ENCODE measurements at regions not wholly inside any gene's neighbourhood (a gene's known extent, or its start where the extent isn't known, plus 50 kb on each side); places are given as distances from the start of the nearest gene placed in this dataset.

DNA sequence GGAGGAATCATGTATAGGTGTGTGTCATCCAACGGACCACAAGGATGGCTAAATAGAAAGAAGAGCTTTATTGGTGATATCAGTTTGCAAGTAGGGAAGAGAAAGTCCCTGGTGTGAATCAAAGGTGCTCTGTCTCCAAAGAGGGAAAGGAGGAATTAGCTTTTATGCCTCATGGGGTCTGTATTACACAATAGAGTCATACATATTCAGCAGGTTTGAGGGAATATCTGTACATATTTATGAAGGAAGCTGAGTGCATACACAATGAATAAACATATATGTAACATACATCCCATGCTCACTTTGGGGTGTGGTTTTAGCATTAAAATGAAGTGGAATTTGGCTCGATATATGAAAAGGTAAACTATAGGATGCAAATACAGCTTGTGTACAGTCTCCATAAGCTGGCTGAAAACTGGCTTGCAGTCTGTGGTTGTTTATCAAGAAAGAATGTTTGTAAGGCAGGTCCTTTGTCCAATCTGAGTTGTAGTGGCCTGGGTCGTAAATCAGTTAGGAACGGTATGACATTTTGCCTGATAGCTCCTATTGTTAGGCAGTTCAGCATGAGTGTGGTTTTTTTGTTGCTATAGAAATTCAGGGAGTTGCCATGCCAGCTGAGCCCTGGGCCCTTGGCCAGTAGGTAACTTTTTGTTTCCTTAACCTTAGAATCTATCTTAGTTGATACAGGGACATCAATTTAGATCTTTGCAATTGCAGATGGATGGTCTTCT lies 198.0 kb upstream of the ZP4 start:
- TF ChIP-seq ZNF143 (CRISPR knock-in tag; IDR thresholded peaks at IDR 0.05) (no peak), U2AF1 (optimal IDR thresholded peaks at IDR 0.05; ENCODE audit: low read depth, low read length) (no peak), NFE2L1 (CRISPR knock-in tag; IDR thresholded peaks at IDR 0.05; ENCODE audit: borderline replicate concordance) (no peak), RBFOX2 (IDR thresholded peaks at IDR 0.05; ENCODE audit: low read depth, low read length) (no peak), TBP (CRISPR knock-in tag; IDR thresholded peaks at IDR 0.05) (no peak)
- TF ChIP-seq, protein P1, sequence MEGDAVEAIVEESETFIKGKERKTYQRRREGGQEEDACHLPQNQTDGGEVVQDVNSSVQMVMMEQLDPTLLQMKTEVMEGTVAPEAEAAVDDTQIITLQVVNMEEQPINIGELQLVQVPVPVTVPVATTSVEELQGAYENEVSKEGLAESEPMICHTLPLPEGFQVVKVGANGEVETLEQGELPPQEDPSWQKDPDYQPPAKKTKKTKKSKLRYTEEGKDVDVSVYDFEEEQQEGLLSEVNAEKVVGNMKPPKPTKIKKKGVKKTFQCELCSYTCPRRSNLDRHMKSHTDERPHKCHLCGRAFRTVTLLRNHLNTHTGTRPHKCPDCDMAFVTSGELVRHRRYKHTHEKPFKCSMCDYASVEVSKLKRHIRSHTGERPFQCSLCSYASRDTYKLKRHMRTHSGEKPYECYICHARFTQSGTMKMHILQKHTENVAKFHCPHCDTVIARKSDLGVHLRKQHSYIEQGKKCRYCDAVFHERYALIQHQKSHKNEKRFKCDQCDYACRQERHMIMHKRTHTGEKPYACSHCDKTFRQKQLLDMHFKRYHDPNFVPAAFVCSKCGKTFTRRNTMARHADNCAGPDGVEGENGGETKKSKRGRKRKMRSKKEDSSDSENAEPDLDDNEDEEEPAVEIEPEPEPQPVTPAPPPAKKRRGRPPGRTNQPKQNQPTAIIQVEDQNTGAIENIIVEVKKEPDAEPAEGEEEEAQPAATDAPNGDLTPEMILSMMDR (CRISPR knock-in tag; IDR thresholded peaks at IDR 0.05), result no peak
- TF ChIP-seq, protein P2, sequence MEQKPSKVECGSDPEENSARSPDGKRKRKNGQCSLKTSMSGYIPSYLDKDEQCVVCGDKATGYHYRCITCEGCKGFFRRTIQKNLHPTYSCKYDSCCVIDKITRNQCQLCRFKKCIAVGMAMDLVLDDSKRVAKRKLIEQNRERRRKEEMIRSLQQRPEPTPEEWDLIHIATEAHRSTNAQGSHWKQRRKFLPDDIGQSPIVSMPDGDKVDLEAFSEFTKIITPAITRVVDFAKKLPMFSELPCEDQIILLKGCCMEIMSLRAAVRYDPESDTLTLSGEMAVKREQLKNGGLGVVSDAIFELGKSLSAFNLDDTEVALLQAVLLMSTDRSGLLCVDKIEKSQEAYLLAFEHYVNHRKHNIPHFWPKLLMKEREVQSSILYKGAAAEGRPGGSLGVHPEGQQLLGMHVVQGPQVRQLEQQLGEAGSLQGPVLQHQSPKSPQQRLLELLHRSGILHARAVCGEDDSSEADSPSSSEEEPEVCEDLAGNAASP (CRISPR knock-in tag; IDR thresholded peaks at IDR 0.05; ENCODE audit: borderline replicate concordance), result no peak
